ENCODE measurements at regions not wholly inside any gene's neighbourhood (a gene's known extent, or its start where the extent isn't known, plus 50 kb on each side); places are given as distances from the start of the nearest gene placed in this dataset.

DNA sequence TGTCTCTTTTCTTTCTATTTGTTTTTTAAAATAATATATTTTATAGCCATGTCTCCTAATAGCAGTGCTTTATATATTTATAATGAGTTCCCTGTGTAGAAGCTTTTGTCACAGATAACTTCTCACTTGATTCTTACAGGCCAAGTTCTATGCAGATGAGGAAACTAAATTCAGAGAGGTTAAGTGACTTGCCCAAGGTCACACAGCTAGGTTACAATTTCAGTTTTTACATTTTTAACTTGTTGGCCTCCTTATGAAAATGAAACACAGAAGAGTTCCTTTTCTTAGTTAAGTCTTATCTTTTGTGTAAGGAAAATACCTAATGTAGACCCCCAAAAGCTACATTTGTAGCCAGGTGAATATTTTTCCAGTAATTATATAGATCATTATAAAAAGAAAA is 83.3 kb upstream of the SOX2 start:
- TF ChIP-seq, protein P1, sequence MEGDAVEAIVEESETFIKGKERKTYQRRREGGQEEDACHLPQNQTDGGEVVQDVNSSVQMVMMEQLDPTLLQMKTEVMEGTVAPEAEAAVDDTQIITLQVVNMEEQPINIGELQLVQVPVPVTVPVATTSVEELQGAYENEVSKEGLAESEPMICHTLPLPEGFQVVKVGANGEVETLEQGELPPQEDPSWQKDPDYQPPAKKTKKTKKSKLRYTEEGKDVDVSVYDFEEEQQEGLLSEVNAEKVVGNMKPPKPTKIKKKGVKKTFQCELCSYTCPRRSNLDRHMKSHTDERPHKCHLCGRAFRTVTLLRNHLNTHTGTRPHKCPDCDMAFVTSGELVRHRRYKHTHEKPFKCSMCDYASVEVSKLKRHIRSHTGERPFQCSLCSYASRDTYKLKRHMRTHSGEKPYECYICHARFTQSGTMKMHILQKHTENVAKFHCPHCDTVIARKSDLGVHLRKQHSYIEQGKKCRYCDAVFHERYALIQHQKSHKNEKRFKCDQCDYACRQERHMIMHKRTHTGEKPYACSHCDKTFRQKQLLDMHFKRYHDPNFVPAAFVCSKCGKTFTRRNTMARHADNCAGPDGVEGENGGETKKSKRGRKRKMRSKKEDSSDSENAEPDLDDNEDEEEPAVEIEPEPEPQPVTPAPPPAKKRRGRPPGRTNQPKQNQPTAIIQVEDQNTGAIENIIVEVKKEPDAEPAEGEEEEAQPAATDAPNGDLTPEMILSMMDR (IDR thresholded peaks at IDR 0.05): no peak
- TF ChIP-seq POLR2A (IDR thresholded peaks at IDR 0.05) (no peak), EP300 (IDR thresholded peaks at IDR 0.05) (no peak)

Data from tibial nerve (tissue), 4 donors.